ENCODE measurements at regions not wholly inside any gene's neighbourhood (a gene's known extent, or its start where the extent isn't known, plus 50 kb on each side); places are given as distances from the start of the nearest gene placed in this dataset.
A peak's percentile ranks its signal among the peaks of the same experiment; 100 is the strongest.

GRCh38 chrX:149157976-149158375 is 347.1 kb downstream of the IDS start:
- TF ChIP-seq GATA1 (IDR thresholded peaks at IDR 0.05; ENCODE audit: low read depth, low read length) (no peak), POLR2A (IDR thresholded peaks at IDR 0.05; ENCODE audit: low read length) (no peak)
- DNase-seq = no peak

DNA sequence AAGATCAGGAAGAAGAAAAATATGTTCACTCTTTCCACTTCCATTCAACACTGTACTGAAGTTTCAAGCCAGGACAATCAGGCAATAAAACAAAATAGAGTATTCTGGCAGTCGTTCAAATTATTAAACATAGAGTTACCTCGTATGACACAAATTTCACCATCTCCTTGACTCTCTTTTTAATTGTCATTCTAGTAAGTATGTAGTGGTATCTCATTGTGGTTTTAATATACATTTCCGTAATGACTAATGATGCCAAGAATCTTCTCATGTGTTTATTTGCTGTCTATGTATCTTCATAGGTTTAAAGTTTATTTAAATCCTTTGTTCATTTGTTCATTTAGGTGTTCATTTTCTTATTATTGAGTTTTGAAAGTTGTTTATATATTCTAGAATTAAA is 352.2 kb downstream of the IDS start:
- TF ChIP-seq GATA1 (IDR thresholded peaks at IDR 0.05; ENCODE audit: low read depth, low read length) (no peak), POLR2A (IDR thresholded peaks at IDR 0.05; ENCODE audit: low read length) (no peak)
- no peak for DNase-seq

- TF ChIP-seq GATA1 (IDR thresholded peaks at IDR 0.05; ENCODE audit: low read depth, low read length) (no peak), POLR2A (IDR thresholded peaks at IDR 0.05; ENCODE audit: low read length) (no peak)
- DNase-seq = no peak
These were observed 353.0 kb downstream of the IDS start for GRCh38 chrX:149151805-149152757.

DNA sequence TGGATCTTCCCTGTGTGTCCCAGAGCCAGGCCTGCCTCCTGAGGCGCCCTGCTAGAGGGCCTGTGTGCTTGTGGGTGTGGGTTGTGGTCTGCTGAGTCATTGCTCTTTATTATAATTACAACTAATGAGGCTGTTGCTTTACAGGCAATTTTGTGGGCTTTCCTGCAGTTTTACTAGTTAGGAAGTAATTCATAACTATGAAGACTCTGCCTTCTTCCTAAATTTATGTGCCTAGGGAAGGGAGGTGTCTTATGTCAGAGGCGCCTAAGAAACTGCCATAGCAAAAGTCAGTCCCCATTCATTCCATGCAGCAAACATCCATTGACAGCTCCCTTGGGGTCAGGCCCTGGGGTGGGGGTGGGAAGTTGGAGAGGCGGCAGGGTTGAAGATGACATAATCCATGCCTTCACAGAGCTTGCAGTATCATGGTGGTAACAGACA is 359.2 kb downstream of the IDS start:
- TF ChIP-seq GATA1 (IDR thresholded peaks at IDR 0.05; ENCODE audit: low read depth, low read length) (no peak), POLR2A (IDR thresholded peaks at IDR 0.05; ENCODE audit: low read length) (no peak)
- peak in 1 of 2 experiments; percentile 1 for DNase-seq

GRCh38 chrX:149131774-149132173 is 373.3 kb downstream of the IDS start:
- no peak for DNase-seq
- TF ChIP-seq POLR2A (IDR thresholded peaks at IDR 0.05; ENCODE audit: low read length) (no peak), GATA1 (IDR thresholded peaks at IDR 0.05; ENCODE audit: low read depth, low read length) (no peak)

GRCh38 chrX:149129767-149130166 is 375.3 kb downstream of the IDS start:
- no peak for TF ChIP-seq POLR2A (IDR thresholded peaks at IDR 0.05; ENCODE audit: low read length)
- TF ChIP-seq GATA1 (IDR thresholded peaks at IDR 0.05; ENCODE audit: low read depth, low read length) = no peak
- no peak for DNase-seq

GRCh38 chrX:149124526-149125108 is 380.5 kb downstream of the IDS start:
- TF ChIP-seq GATA1 (IDR thresholded peaks at IDR 0.05; ENCODE audit: low read depth, low read length) (no peak), POLR2A (IDR thresholded peaks at IDR 0.05; ENCODE audit: low read length) (no peak)
- no peak for DNase-seq

- DNase-seq = no peak
- no peak for TF ChIP-seq GATA1 (IDR thresholded peaks at IDR 0.05; ENCODE audit: low read depth, low read length)
- TF ChIP-seq POLR2A (IDR thresholded peaks at IDR 0.05; ENCODE audit: low read length) = no peak
These were observed 383.7 kb downstream of the IDS start for GRCh38 chrX:149121206-149121920.

- no peak for DNase-seq
- TF ChIP-seq GATA1 (IDR thresholded peaks at IDR 0.05; ENCODE audit: low read depth, low read length) (no peak), POLR2A (IDR thresholded peaks at IDR 0.05; ENCODE audit: low read length) (no peak)
These were observed 384.6 kb downstream of the IDS start for GRCh38 chrX:149120459-149120858.

DNA sequence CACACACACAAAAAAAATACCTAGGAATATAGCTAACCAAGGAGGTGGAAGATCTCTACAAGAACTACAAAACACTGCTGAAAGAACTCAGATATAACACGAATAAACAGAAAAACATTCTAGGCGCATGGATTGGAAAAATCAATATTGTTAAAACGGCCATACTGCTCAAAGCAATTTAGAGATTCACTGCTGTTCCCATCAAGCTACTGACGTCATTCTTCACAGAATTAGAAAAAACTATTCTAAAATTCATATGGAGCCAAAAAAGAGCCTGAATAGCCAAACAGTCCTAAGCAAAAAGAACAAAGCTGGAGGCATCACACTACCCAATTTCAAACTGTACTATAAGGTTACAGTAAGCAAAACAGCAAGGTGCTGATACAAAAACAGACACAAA is 390.2 kb downstream of the IDS start:
- no peak for DNase-seq
- TF ChIP-seq GATA1 (IDR thresholded peaks at IDR 0.05; ENCODE audit: low read depth, low read length) (no peak), POLR2A (IDR thresholded peaks at IDR 0.05; ENCODE audit: low read length) (no peak)

GRCh38 chrX:149114001-149114400 is 391.1 kb downstream of the IDS start:
- TF ChIP-seq POLR2A (IDR thresholded peaks at IDR 0.05; ENCODE audit: low read length) = no peak
- no peak for TF ChIP-seq GATA1 (IDR thresholded peaks at IDR 0.05; ENCODE audit: low read depth, low read length)
- DNase-seq = no peak

DNA sequence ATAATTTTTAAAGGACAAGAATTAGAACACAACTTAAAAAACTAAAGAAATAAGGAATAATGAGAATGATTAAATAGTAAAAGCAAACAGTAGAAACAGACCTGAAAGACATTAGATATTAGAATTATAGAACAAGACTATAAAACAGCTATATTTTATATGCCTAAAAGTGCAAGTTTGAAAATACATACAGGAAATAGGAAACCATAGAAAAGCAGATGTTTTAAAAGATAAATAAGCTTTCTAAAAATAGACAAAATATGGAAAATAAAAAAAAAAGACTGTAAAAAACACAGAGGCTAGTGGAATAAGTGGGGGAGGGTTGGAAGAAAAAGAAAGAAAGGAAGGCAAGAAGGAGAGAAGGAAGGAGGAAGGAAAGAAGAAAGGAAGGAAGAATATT is 407.3 kb downstream of the IDS start:
- DNase-seq = no peak
- TF ChIP-seq POLR2A (IDR thresholded peaks at IDR 0.05; ENCODE audit: low read length) (no peak), GATA1 (IDR thresholded peaks at IDR 0.05; ENCODE audit: low read depth, low read length) (no peak)

DNA sequence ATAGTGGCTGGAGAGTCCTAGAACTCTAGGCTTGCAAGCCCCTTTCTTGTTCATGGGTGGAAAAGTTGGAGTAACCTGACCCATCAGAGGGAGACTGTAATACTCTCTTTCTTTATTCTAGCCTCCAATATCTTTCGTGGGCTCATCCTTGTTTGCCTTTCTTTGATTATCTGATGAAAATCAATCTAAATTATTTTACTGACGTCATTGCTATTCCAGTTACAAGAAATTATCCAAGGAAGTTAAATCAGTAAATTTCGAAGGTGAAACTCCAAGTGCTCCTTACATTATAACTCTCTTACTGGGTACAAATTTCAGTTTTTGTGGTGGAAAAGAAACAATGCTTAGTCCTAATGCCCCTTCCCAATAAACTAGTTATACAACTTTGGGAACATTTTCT is 412.9 kb downstream of the IDS start:
- TF ChIP-seq POLR2A (IDR thresholded peaks at IDR 0.05; ENCODE audit: low read length) (no peak), GATA1 (IDR thresholded peaks at IDR 0.05; ENCODE audit: low read depth, low read length) (no peak)
- DNase-seq = no peak

- TF ChIP-seq GATA1 (IDR thresholded peaks at IDR 0.05; ENCODE audit: low read depth, low read length) = no peak
- TF ChIP-seq POLR2A (IDR thresholded peaks at IDR 0.05; ENCODE audit: low read length) = no peak
- DNase-seq = no peak
These were observed 425.2 kb downstream of the IDS start for GRCh38 chrX:149079805-149080406.
